NOMO-1 treated with DMSO at 0.1 percent for 48 hours (cell line): ENCODE measurements at regions not wholly inside any gene's neighbourhood (a gene's known extent, or its start where the extent isn't known, plus 50 kb on each side); places are given as distances from the start of the nearest gene placed in this dataset.
"Not testable (repeated sequence)": the region's sequence is repeated elsewhere in the genome, so short reads cannot be mapped to it uniquely, and the experiment has no call there.

Experiments
- DNase-seq: peaks from one replicate; lab custom pipeline; 2025; ENCODE audit not compliant: unreplicated experiment; lab: John Stamatoyannopoulos, UW

- DNase-seq, result no peak
These were observed 133.5 kb downstream of the C3orf38 start for GRCh38 chr3:88283242-88283592.

DNA sequence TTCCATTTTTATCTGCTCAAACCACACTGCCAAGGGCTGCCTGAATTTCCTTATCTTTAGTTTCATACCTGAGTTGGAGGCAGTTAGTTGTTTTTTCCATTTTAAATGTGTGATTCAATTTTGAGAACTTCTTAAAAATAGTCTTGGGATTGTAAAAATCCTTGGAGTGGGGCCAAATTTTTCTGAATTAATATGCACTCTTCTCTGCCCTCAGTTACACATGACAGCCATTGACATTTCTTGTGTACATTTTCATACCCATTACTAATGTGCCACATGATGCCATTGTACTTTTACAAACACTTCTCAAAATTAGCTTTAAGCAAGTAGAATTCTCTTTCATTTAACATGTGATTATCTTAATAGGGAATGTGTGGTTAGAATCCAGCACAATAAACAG lies 141.7 kb downstream of the C3orf38 start:
- no peak for DNase-seq

DNA sequence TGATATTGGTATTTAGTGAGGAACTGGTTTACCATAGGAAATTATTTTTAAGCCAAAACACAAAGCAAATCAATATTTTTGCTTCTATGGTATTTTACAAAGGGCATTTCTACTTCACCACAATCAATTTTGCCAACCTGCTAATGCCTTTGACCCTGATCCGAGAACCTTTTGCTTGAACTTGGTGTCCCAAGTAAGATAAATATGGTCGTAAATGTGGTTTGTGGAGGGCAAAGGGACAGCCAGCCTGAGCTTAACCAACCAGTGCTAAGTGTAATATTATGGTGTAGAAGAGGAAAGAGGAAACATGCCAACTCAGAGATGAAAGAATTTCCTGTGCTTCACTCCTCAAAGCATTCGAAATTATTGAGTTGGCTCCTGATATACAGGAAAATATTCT lies 148.4 kb downstream of the C3orf38 start:
- DNase-seq, result no peak

DNA sequence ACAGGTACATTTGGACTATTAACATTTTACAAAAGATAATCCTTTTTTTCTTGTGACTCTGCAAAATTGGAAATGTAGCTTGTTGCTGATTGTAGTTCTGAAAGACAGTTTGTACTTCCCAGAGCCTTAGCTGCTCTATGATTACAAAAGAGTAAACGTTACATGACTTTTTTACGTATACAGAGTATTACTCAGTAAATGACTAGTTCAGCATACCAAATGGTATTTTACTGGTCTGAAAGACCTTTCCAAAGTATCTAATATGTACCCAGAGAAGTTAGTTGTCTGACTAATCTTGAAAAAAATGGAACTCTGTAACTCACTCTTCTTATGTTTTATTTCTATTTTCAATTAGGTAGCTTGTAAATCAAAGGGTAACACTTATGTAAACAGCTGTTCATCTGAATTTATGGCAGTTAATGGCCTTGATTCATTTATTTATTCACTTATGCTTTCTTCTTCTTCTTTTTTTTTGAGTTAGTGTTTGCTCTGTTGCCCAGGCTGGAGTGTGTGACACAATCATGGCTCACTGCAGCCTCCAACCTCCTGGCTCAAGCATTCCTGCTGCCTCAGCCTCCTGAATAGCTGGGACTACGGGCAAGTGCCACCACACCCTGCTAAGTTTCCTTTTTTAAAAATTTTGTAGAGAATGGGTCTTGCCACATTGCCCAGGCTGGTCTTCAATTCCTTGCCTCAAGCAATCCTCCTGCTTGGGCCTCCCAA lies 151.7 kb downstream of the C3orf38 start:
- no peak for DNase-seq

GRCh38 chr3:88301996-88302393 lies 152.2 kb downstream of the C3orf38 start:
- DNase-seq, result no peak

GRCh38 chr3:88303331-88303904 lies 153.7 kb downstream of the C3orf38 start:
- DNase-seq, result not testable (repeated sequence)

GRCh38 chr3:88307666-88308065 lies 157.9 kb downstream of the C3orf38 start:
- DNase-seq, result no peak

- no peak for DNase-seq
These were observed 162.1 kb downstream of the C3orf38 start for GRCh38 chr3:88311826-88312225.

DNA sequence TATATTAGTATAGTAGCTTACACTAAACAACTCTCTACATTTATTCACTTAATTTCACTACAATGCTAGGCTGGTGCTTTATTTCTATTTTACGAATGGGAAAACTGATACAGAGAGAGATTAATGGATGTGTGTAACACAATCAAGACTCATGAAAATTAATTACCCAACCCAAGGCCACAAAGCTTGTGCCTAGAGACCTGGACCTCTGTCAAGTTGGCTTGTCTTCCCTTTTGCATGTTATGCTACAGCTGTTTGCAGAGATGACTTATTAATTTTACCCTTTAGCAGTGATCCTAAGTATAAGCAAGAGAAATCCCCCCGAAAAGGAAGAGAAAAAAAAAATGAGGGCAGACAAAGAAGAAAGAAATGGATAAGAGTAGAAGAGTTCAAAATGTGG lies 162.5 kb downstream of the C3orf38 start:
- no peak for DNase-seq

DNA sequence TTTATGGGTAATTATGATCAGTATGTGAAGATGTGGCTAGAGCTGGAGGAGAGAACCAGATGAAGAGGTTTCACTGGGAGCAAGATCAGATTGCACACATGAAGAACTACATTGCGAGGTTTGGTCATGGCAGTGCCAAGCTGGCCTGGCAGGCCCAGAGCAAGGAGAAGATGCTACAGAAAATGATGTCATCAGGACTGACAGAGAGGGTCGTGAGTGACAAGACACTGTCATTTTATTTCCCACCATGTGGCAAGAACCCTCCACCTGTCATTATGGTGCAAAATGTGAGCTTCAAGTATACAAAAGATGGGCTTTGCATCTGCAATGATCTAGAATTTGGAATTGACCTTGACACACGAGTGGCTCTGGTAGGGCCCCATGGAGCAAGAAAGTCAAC lies 168.3 kb downstream of the C3orf38 start:
- DNase-seq, result no peak

DNA sequence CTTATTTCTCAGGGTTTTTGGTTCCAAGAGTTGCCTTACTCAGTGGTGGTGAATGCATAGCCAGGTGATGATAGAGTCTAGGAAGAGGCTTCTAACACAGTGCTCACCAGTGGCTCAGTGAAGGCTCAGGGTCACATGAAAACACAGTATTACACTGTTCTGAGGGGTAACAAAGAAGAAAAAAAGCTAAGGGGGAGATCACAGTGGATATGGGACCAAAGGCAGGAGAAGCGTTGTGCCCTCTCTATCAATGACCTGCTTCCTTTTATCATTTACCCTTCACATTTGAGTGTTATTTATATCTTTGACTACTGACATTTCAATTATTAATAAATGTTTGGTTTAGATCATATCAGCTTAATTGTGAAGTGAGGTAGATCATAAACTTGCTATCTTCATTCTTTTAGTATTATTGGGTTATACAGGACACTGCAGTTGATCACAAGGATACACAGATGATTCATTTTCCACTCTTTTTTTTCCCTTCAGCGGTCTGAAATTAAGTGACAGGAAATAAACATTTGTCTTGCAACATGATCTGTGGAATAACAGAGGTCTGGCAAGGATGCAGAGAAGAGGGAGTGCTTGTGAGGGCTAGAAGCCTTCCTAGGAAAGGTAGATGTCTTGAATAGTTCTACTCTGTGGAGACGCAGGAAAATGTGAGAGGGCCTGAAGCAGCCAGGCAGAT lies 171.7 kb downstream of the C3orf38 start:
- no peak for DNase-seq

DNA sequence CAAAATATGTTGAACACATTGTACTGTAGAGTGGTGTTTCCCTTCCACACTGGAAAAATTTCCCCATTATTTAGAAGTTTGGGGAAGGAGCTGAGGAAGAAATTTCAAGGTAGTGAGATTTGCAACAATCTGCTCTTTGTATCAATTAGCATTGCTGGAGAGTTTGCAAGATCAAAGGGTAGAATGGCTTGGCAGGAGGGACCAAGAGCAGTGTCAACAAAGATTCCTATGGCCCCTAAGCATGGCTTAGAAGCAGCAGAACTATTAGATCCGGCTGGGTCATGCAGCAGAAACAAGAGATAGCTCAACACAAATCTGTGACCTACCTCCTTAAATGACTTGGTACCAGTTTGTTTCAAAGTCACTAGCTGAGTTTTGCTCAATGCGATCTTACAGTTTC lies 175.0 kb downstream of the C3orf38 start:
- no peak for DNase-seq

GRCh38 chr3:88334187-88334868 lies 184.6 kb downstream of the C3orf38 start:
- no peak for DNase-seq

- DNase-seq, result no peak
These were observed 187.1 kb downstream of the C3orf38 start for GRCh38 chr3:88336894-88337293.

DNA sequence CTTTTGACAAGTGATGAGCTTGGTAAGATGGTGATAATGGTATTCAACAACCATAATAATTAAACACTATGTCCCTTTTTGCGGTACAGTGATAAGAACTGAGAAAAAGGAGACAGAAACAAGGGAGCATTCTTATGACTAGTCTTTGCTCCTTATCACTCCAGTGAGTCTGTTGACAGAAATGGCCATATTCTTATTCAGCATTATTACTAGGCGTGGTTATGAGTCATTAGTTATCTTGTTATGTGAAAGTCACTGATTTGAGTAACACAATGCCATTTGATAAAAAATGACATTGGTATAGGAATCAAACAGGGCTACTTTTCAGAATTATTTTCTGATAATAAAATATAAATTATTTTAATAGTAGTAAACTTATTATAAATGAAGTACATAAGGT lies 193.5 kb downstream of the C3orf38 start:
- DNase-seq, result no peak

DNA sequence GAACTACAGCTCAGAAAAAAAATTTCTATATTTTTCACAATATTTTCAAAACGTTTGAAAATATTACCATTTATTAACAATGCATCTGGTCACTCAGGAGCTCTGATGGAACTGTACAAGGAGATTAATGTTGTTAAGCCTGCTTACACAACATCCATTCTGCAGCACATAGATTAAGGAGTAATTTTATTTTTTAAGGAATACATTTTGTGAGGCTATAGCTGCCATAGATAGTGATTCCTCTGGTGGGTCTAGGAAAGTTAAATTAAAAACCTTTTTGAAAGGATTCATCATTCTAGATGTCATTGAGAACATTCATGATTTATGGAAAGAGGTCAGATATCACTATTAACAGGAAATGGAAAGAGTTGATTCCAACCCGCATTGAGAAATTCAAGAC lies 196.9 kb downstream of the C3orf38 start:
- DNase-seq, result no peak

- no peak for DNase-seq
These were observed 212.7 kb downstream of the C3orf38 start for GRCh38 chr3:88362428-88362827.

- no peak for DNase-seq
These were observed 215.2 kb downstream of the C3orf38 start for GRCh38 chr3:88364926-88365325.

- no peak for DNase-seq
These were observed 219.6 kb downstream of the C3orf38 start for GRCh38 chr3:88369337-88369736.

- DNase-seq, result no peak
These were observed 220.0 kb downstream of the C3orf38 start for GRCh38 chr3:88369767-88370166.

DNA sequence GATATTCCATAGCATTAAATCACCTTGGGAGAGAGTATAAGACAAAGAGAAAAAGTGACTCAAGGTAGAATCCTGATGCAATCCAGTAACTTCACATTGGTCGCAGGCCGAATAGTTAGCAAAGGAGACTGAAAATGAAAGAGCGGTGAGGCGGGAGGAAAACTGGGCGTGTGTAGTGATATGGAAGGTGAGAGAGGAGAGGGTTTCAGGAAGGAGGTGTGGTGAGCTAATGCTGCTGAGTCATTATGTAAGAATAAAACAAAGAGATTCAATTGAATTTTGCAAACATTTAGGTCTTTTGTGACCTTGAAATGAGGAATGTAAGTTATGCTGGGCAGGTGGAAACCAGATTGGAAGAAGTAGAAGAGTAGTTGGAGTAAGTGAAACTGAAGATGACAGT lies 235.3 kb downstream of the C3orf38 start:
- no peak for DNase-seq

GRCh38 chr3:88398581-88398980 lies 248.8 kb downstream of the C3orf38 start:
- DNase-seq, result no peak
